ENCODE measurements at regions not wholly inside any gene's neighbourhood (a gene's known extent, or its start where the extent isn't known, plus 50 kb on each side); places are given as distances from the start of the nearest gene placed in this dataset.

GRCh38 chr2:219782737-219783348 lies 155.4 kb downstream of the SLC4A3 start:
- H3K4me3 ChIP-seq = no peak overlapping the region
- H3K27ac ChIP-seq = no peak overlapping the region
- no peak for DNase-seq (ENCODE audit: low spot score)
- TF ChIP-seq CTCF (IDR thresholded peaks at IDR 0.05) = no peak

- no peak for TF ChIP-seq CTCF (IDR thresholded peaks at IDR 0.05)
- Histone ChIP-seq H3K27ac (no peak overlapping the region), H3K4me3 (no peak overlapping the region)
- no peak for DNase-seq (ENCODE audit: low spot score)
Observed at GRCh38 chr2:219783359-219783975, 156.0 kb downstream of the SLC4A3 start.

- no peak for TF ChIP-seq CTCF (IDR thresholded peaks at IDR 0.05)
- no peak for DNase-seq (ENCODE audit: low spot score)
- no peak overlapping the region for H3K4me3 ChIP-seq
- H3K27ac ChIP-seq = no peak overlapping the region
Observed at GRCh38 chr2:219784178-219784577, 156.7 kb downstream of the SLC4A3 start.

GRCh38 chr2:219789476-219789875 lies 162.0 kb downstream of the SLC4A3 start:
- no peak for DNase-seq (ENCODE audit: low spot score)
- Histone ChIP-seq H3K27ac (no peak overlapping the region), H3K4me3 (no peak overlapping the region)
- no peak for TF ChIP-seq CTCF (IDR thresholded peaks at IDR 0.05)

- no peak for TF ChIP-seq CTCF (IDR thresholded peaks at IDR 0.05)
- no peak overlapping the region for H3K27ac ChIP-seq
- no peak for DNase-seq (ENCODE audit: low spot score)
Observed at GRCh38 chr2:219792446-219792845, 165.0 kb downstream of the SLC4A3 start.

GRCh38 chr2:219798430-219798829 lies 171.0 kb downstream of the SLC4A3 start:
- no peak for DNase-seq (ENCODE audit: low spot score)
- TF ChIP-seq CTCF (IDR thresholded peaks at IDR 0.05) = no peak
- Histone ChIP-seq H3K27ac (no peak overlapping the region), H3K4me3 (no peak overlapping the region)

More at GRCh38 chr2:219792446-219792845, 165.0 kb downstream of the SLC4A3 start:
- no peak overlapping the region for H3K4me3 ChIP-seq

GRCh38 chr2:219803294-219803693 lies 175.9 kb downstream of the SLC4A3 start:
- DNase-seq (ENCODE audit: low spot score) = no peak
- TF ChIP-seq CTCF (IDR thresholded peaks at IDR 0.05) = no peak
- Histone ChIP-seq H3K27ac (no peak overlapping the region), H3K4me3 (no peak overlapping the region)
